ENCODE measurements at regions not wholly inside any gene's neighbourhood (a gene's known extent, or its start where the extent isn't known, plus 50 kb on each side); places are given as distances from the start of the nearest gene placed in this dataset.

DNA sequence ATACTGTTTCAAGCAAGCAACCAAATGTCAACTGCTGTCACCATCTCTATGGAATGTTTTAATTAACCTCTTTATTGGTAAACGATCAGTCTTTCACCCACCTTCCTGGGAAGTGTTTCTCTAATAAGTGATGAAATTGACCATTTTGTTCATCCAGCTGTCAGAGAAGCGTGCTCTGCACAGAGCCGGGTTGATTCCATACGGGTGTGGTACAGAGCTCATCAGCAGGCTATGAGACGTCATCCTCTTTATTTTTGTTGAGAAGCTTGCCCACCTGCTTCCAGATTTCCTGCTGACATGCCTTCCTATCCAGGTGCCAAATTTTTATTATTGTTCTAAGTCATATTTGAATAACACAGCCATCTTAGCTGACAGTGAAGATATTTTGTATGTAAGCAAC is 482.5 kb downstream of the RWDD3 start:
- Histone ChIP-seq H3K27me3 (no peaks in the 10 kb centered on the region), H3K4me1 (no peaks in the 10 kb centered on the region), H3K27ac (no peak overlapping the region), H3K9me3 (no peaks in the 10 kb centered on the region), H3K4me3 (no peak overlapping the region), H3K36me3 (no peaks in the 10 kb centered on the region)
- WGBS, 2 donors (ENCODE audit: low coverage in 1 of 2): 82 to 85% methylated on average over 4 to 5 of the region's 5 CpGs
- intact Hi-C loops (cut with DNase I; ENCODE audit: low total_unique reads): no loop called here
- no peak for DNase-seq
- TF ChIP-seq POLR2A (IDR thresholded peaks at IDR 0.05) (no peak), POLR2AphosphoS5 (IDR thresholded peaks at IDR 0.05) (no peak), EP300 (IDR thresholded peaks at IDR 0.05; ENCODE audit: low read depth) (no peak)
- TF ChIP-seq, protein P1, sequence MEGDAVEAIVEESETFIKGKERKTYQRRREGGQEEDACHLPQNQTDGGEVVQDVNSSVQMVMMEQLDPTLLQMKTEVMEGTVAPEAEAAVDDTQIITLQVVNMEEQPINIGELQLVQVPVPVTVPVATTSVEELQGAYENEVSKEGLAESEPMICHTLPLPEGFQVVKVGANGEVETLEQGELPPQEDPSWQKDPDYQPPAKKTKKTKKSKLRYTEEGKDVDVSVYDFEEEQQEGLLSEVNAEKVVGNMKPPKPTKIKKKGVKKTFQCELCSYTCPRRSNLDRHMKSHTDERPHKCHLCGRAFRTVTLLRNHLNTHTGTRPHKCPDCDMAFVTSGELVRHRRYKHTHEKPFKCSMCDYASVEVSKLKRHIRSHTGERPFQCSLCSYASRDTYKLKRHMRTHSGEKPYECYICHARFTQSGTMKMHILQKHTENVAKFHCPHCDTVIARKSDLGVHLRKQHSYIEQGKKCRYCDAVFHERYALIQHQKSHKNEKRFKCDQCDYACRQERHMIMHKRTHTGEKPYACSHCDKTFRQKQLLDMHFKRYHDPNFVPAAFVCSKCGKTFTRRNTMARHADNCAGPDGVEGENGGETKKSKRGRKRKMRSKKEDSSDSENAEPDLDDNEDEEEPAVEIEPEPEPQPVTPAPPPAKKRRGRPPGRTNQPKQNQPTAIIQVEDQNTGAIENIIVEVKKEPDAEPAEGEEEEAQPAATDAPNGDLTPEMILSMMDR (IDR thresholded peaks at IDR 0.05): no peak
- in situ Hi-C loops (cut with MboI; ENCODE audit: low pct_ligation_motif_present in 1 of 4, low pct_unique_long_range_greater_than_20kb in 1 of 4, low sequenced_read_pairs in 3 of 4): no loop called here

DNA sequence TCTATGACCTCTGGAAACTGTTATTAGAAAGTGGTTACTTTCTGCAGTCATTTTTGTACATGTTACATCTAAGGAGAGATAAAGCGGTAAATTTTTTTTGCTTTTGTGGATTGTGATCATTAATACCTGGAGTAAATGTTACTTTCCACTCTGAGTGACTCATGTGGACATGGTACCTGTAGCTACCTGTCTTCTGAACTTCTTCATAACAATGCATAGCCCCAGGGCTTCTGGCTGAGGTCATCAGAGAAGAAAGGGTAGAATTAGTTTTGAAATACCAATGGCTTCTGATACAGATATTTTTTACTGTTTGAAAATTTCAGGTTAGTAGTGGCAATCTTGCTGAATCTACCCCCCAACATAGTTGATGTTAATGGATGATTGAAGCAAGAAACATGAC is 489.3 kb downstream of the RWDD3 start:
- Histone ChIP-seq H3K4me1 (no peaks in the 10 kb centered on the region), H3K27me3 (no peaks in the 10 kb centered on the region), H3K36me3 (no peaks in the 10 kb centered on the region), H3K9me3 (no peaks in the 10 kb centered on the region), H3K4me3 (no peak overlapping the region), H3K27ac (no peak overlapping the region)
- no peak for DNase-seq
- intact Hi-C loops (cut with DNase I; ENCODE audit: low total_unique reads) (no loop called here), in situ Hi-C loops (cut with MboI; ENCODE audit: low pct_ligation_motif_present in 1 of 4, low pct_unique_long_range_greater_than_20kb in 1 of 4, low sequenced_read_pairs in 3 of 4) (no loop called here)
- 58 to 86% methylated on average over 1 of the region's 1 CpG for WGBS, 2 donors (ENCODE audit: low coverage in 1 of 2)
- TF ChIP-seq POLR2A (IDR thresholded peaks at IDR 0.05) (no peak), POLR2AphosphoS5 (IDR thresholded peaks at IDR 0.05) (no peak), EP300 (IDR thresholded peaks at IDR 0.05; ENCODE audit: low read depth) (no peak)
- TF ChIP-seq, protein P1 (IDR thresholded peaks at IDR 0.05): no peak

DNA sequence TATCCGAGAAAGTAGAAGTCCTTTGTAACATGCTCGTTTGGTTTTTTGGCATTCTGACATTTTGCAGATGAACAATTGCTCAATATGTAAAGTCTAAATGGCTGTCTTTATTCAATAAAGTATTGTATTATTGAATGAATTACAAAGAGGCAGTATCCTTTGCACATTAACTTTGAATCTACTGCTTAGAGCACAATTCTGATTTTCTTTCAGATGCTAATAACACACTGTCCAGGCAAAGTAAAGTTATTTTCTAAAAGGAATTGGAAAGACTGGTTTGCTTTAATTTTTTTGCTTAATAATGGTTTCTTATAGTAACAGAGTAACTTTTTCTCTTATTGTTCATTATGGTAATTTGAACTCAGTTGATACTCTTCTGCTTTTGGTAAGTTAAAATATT is 494.8 kb downstream of the RWDD3 start:
- in situ Hi-C loops (cut with MboI; ENCODE audit: low pct_ligation_motif_present in 1 of 4, low pct_unique_long_range_greater_than_20kb in 1 of 4, low sequenced_read_pairs in 3 of 4) (no loop called here), intact Hi-C loops (cut with DNase I; ENCODE audit: low total_unique reads) (no loop called here)
- H3K9me3 ChIP-seq: peaks cover 0 to 2% of the 10 kb centered on the region in 2 donors
- WGBS, 2 donors (ENCODE audit: low coverage in 1 of 2): 77 to 79% methylated on average over 2 of the region's 2 CpGs
- H3K27me3 ChIP-seq: no peaks in the 10 kb centered on the region
- no peak overlapping the region for H3K27ac ChIP-seq
- H3K4me3 ChIP-seq: no peak overlapping the region
- no peak for TF ChIP-seq POLR2A (IDR thresholded peaks at IDR 0.05)
- TF ChIP-seq, protein P1 (IDR thresholded peaks at IDR 0.05): no peak
- no peak for TF ChIP-seq EP300 (IDR thresholded peaks at IDR 0.05; ENCODE audit: low read depth)
- no peak for TF ChIP-seq POLR2AphosphoS5 (IDR thresholded peaks at IDR 0.05)
- DNase-seq: no peak
- H3K4me1 ChIP-seq: no peaks in the 10 kb centered on the region
- H3K36me3 ChIP-seq: no peaks in the 10 kb centered on the region

DNA sequence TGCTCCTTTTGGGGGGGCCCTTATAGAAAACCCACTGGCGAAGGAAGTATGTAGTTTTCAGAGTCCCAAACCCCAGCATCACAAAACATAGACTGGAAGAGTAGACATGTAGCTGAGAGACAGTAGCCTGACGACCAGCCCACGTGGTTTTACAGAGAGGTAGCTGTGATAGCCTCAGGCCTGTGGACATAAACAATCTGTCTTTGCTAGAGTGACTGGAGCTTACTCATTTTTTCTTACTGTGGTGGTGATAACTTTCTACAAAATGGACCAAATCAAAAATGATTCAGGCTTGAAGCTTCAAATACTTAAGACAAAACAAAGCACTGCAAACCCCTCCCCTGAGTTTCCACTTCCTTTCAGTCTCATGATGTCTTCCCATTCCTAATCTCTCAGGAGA is 497.0 kb downstream of the RWDD3 start:
- Histone ChIP-seq H3K9me3 (peaks cover 0 to 2% of the 10 kb centered on the region in 2 donors), H3K27me3 (no peaks in the 10 kb centered on the region), H3K4me1 (no peaks in the 10 kb centered on the region), H3K36me3 (no peaks in the 10 kb centered on the region), H3K4me3 (no peak overlapping the region), H3K27ac (no peak overlapping the region)
- TF ChIP-seq POLR2A (IDR thresholded peaks at IDR 0.05): no peak
- TF ChIP-seq EP300 (IDR thresholded peaks at IDR 0.05; ENCODE audit: low read depth): no peak
- TF ChIP-seq, protein P1 (IDR thresholded peaks at IDR 0.05): no peak
- no peak for TF ChIP-seq POLR2AphosphoS5 (IDR thresholded peaks at IDR 0.05)
- in situ Hi-C loops (cut with MboI; ENCODE audit: low pct_ligation_motif_present in 1 of 4, low pct_unique_long_range_greater_than_20kb in 1 of 4, low sequenced_read_pairs in 3 of 4): no loop called here
- intact Hi-C loops (cut with DNase I; ENCODE audit: low total_unique reads): loop anchor here (5.0 kb wide), 1 partner anchor 1969 kb away; no protein-coding TSS in a partner anchor
- no peak for DNase-seq
- 60 to 71% methylated on average over 1 to 3 of the region's 3 CpGs for WGBS, 2 donors (ENCODE audit: low coverage in 1 of 2)
